C4-2B (cell line): ENCODE measurements at regions not wholly inside any gene's neighbourhood (a gene's known extent, or its start where the extent isn't known, plus 50 kb on each side); places are given as distances from the start of the nearest gene placed in this dataset.

ENCODE experiments used
- H3K27ac ChIP-seq: fragments of 450-650 bp; 2 replicates; pipeline ENCODE4 v1.5.1; 2017
- CTCF ChIP-seq: fragments of 450-650 bp; conservative IDR thresholded peaks from 2 replicates; pipeline ENCODE4 v1.5.1; 2017; ENCODE audit warnings: mild to moderate bottlenecking
- ZFX ChIP-seq: fragments of 450-650 bp; IDR thresholded peaks from 2 replicates; pipeline ENCODE4 v1.6.1; 2017

- no peak overlapping the region for H3K27ac ChIP-seq
- TF ChIP-seq CTCF (no peak), ZFX (no peak)
These were observed 198.5 kb upstream of the EGFLAM start for GRCh38 chr5:38059876-38060275.

GRCh38 chr5:38051711-38052511 lies 206.4 kb upstream of the EGFLAM start:
- no peak overlapping the region for H3K27ac ChIP-seq
- TF ChIP-seq ZFX, result no peak
- TF ChIP-seq CTCF, result no peak

- no peak for TF ChIP-seq CTCF
- TF ChIP-seq ZFX, result no peak
- H3K27ac ChIP-seq, result no peak overlapping the region
These were observed 208.6 kb upstream of the GDNF start for GRCh38 chr5:38048400-38048799.

- TF ChIP-seq ZFX (no peak), CTCF (no peak)
- no peak overlapping the region for H3K27ac ChIP-seq
These were observed 206.3 kb upstream of the GDNF start for GRCh38 chr5:38046103-38046502.

GRCh38 chr5:38045446-38045845 lies 205.6 kb upstream of the GDNF start:
- TF ChIP-seq CTCF, result no peak
- TF ChIP-seq ZFX, result no peak
- no peak overlapping the region; the same call in 1 of the 2 replicates for H3K27ac ChIP-seq

GRCh38 chr5:38039826-38040225 lies 200.0 kb upstream of the GDNF start:
- no peak for TF ChIP-seq ZFX
- TF ChIP-seq CTCF, result no peak
- H3K27ac ChIP-seq, result no peak overlapping the region

- no peak for TF ChIP-seq CTCF
- TF ChIP-seq ZFX, result no peak
These were observed 199.2 kb upstream of the GDNF start for GRCh38 chr5:38039091-38039490.

More at GRCh38 chr5:38039091-38039490, 199.2 kb upstream of the GDNF start:
- H3K27ac ChIP-seq, result no peak overlapping the region
